AG09309 (cell line): ENCODE measurements at regions not wholly inside any gene's neighbourhood (a gene's known extent, or its start where the extent isn't known, plus 50 kb on each side); places are given as distances from the start of the nearest gene placed in this dataset.

Source experiments
- DNase-seq: peaks from one replicate; pipeline ENCODE4 v3.0.0-alpha.2; 2010; ENCODE audit warnings: low read depth
- H3K4me3 ChIP-seq: 2 replicates; pipeline ENCODE4 v1.5.1; 2011; ENCODE audit warnings: mild to moderate bottlenecking, low read depth, low read length, moderate library complexity; ENCODE audit not compliant: control insufficient read depth
- CTCF ChIP-seq: IDR thresholded peaks from 2 replicates; pipeline ENCODE4 v1.5.1; 2011; ENCODE audit warnings: mild to moderate bottlenecking, low read depth, low read length, inconsistent platforms; ENCODE audit not compliant: insufficient read depth, control insufficient read depth; ENCODE audit errors: missing control alignments

- TF ChIP-seq CTCF = no peak
- H3K4me3 ChIP-seq = no peak overlapping the region
- DNase-seq = no peak
Measured at GRCh38 chr6:87972279-87972678, 75.4 kb upstream of the SPACA1 start.

- no peak for DNase-seq
- no peak overlapping the region for H3K4me3 ChIP-seq
- TF ChIP-seq CTCF = no peak
Measured at GRCh38 chr6:87971605-87972262, 75.9 kb upstream of the SPACA1 start.

DNA sequence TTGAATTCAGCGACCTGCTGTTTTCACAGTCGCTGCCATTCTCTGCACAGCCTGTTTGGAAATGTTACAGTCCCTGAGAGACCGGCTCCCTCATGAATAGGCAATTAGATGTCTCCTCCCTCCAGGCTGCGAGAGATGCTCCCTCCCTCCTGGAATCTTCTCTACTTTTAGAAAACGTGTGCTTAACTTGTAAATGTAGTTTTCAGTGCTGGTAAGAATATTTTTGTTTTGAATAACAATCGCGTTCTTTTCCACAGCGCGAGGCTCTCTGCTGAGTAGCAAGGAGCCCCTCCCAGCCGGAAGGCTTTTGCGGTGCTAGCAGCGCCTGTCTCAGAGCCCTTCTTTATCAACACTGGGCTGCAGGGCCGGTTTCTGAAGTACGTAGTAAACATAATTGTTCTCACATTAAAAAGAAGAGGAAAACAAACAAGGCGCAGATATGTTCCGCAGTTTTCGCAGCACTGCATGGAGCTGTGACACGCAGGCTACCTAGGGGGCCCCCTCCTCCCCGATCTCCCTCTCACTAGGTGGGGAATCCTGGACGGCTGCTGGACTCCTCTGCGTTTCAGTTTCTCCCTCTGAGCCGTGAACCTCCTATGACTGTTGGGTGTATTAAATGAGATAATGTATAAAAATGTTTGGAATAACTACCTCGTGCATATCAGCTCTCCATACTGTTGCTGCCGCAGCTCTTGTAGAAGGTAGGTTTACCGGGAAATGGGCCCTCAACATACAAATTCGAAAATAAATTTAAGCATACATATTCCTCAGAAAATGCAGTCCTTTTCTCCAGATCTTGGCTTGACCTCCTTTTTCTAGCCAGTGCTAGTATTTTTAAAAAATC lies 79.0 kb upstream of the SPACA1 start:
- H3K4me3 ChIP-seq = peak overlapping the region; percentile 21
- DNase-seq = no peak
- no peak for TF ChIP-seq CTCF

- no peak overlapping the region for H3K4me3 ChIP-seq
- no peak for TF ChIP-seq CTCF
Measured at GRCh38 chr6:87965806-87966205, 81.8 kb upstream of the SPACA1 start.

DNA sequence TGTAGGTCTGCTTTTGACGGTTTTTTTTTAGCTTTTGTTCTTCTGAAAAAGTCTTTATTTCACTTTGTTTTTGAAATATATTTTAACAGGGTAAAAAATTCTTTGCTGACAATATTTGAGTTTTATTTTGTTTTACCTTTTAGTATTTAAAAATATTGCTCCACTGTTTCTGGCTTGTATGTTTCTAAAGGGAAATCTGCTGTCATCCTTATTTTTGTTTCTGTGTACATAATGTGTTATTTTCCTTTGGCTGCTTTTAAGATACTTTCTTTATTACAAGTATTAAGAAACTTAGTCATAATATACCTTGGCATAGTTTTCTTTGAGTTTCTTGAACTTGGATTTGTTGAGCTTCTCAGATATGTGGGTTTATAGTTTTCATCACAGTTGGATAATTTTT lies 88.6 kb upstream of the SPACA1 start:
- TF ChIP-seq CTCF = no peak
- DNase-seq = no peak

More at GRCh38 chr6:87965806-87966205, 81.8 kb upstream of the SPACA1 start:
- DNase-seq = no peak

DNA sequence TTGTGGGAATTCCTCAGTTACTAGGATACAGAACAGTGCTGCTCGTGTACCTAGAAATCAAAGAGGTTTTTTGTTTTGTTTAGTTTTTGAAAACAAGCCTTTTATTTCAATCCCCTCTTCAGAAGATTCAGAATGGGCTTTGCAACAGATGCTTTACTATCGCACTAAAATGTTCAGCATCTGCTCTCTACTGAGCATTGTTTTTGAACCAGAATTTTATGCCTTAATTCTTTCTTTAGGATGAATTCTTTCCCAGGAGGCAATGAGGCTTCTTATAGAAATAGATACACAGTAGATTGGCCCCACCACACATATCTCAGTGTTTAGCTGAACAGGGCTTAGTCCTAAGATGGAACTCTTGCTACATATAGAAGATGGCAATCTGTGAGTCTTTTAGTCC lies 95.9 kb upstream of the SPACA1 start:
- TF ChIP-seq CTCF = no peak
- DNase-seq = no peak
- no peak overlapping the region for H3K4me3 ChIP-seq

More for the DNA sequence above, 88.6 kb upstream of the SPACA1 start:
- no peak overlapping the region for H3K4me3 ChIP-seq
